Suppressor macrophage treated with lipopolysaccharide for 4 hours (primary cell): ENCODE measurements at regions not wholly inside any gene's neighbourhood (a gene's known extent, or its start where the extent isn't known, plus 50 kb on each side); places are given as distances from the start of the nearest gene placed in this dataset.
A peak's percentile ranks its signal among the peaks of the same experiment; 100 is the strongest.

ENCODE experiments used
- DNase-seq: peaks from one replicate; pipeline ENCODE4 v3.0.0-alpha.2; 2020

GRCh38 chr3:193851941-193852674 lies 259.1 kb downstream of the OPA1 start:
- DNase-seq = no peak

GRCh38 chr3:193852901-193853300 lies 259.9 kb downstream of the OPA1 start:
- DNase-seq = no peak

- peak; percentile 17 for DNase-seq
These were observed 260.7 kb downstream of the OPA1 start for GRCh38 chr3:193853511-193854219.

GRCh38 chr3:193857996-193858395 lies 265.0 kb downstream of the OPA1 start:
- peak; percentile 30 for DNase-seq

DNA sequence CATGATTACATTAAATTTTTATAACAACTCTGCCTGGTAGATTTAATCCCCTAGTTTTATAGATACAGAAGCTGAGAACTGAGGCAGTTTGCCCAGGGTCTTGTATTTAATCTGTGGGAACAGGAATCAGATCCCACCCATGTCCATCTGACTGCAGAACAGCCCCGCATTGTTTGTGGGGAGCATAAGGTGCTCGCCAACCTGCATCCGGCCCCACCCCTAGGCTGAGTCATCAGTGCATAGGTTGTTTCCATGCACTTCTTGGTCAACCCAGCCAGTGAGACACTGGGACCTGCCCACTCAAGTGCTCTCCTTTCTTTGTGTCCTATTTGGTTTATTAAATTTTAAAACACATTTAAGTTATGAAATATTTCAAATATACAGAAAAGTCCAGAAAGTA lies 266.2 kb downstream of the OPA1 start:
- DNase-seq = no peak

GRCh38 chr3:193861012-193861411 lies 268.0 kb downstream of the OPA1 start:
- no peak for DNase-seq

- DNase-seq = no peak
These were observed 269.8 kb downstream of the OPA1 start for GRCh38 chr3:193862843-193863242.

- DNase-seq = no peak
These were observed 270.8 kb downstream of the OPA1 start for GRCh38 chr3:193863657-193864357.

- peak; percentile 35 for DNase-seq
These were observed 270.6 kb upstream of the HES1 start for GRCh38 chr3:193865339-193865738.

- no peak for DNase-seq
These were observed 270.0 kb upstream of the HES1 start for GRCh38 chr3:193865896-193866480.

DNA sequence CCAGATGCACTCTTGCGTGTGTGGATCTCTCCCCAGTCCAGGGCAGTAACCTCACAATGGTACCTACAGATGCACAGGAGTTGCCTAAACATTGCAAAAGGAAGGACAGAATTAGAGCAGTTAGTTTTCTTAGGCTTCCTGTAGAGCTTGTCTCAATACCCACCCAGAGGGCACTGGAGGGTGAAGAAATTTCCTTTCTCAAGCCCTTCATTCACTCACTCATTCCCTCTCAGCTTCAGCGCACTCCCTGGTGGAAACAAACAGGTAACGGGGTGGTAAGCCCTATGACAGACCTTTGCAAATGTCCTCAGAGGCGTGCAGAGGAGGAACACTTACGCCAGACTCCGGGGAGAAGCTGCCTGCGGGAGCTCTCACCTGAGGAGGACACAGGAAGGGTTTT lies 267.4 kb upstream of the HES1 start:
- DNase-seq = no peak

- peak; percentile 75 for DNase-seq
These were observed 266.4 kb upstream of the HES1 start for GRCh38 chr3:193869221-193870201.

- DNase-seq = peak; percentile 29
These were observed 265.4 kb upstream of the HES1 start for GRCh38 chr3:193870376-193871219.

GRCh38 chr3:193871220-193871485 lies 264.8 kb upstream of the HES1 start:
- DNase-seq = no peak

DNA sequence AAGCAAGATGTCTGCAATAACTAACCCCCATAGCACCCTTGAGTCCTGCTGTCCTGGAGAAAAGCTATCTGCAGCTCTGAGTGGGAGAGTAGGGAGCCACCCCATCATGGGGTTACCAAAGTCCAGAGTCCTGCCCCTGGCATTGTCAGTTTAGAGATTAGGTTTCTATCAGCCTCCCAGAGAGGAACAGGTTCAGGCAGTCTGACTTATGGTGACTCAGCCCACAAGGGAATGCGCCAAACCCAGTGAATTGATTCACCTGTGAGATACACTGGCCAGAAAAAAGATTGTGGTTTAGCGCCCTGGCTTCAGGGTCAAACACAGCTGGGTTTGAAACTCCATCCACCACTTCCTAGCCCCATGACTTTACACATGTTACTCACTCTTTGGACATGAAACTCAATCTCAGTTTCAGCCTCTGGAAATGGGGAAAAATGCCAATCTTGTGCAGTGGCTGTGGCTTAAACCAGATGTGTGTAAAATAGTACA lies 263.6 kb upstream of the HES1 start:
- no peak for DNase-seq

DNA sequence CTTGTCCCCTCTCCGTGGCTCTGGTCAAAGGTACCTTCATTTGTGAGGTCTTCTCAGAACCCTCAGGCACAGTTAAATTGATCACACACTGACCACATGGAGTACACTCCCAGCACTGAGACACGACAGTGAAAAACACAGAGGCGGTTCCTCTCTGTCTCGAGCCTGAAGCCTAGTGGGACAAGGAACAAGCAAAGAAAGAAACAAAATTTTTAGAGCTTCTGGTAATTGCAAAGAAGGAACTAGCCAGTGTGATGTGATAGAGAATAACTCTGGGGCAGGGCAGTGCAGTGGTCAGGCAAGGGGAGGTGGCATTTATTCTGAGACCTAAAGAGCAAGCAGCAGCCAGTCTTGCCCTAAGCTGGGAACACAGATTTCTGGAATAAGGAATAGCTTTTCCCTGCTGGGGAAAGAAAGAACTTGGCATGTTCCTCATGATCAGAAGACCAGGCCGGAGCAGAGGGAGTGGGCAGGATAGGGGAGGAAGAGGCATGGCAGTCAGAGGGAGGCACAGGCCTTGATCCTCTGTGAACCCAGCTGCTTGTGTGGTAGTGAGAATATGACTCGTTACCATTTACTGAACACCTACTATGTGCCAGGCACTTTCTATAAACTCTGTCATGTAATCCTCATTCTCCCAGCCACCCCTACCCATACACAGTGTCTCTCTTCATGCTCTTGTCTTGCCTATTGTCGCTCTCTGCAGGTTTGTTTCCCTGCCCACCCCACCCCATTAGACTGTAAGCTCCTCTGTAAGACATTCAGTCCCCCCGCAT lies 262.3 kb upstream of the HES1 start:
- peak; percentile 13 for DNase-seq

- no peak for DNase-seq
These were observed 261.4 kb upstream of the HES1 start for GRCh38 chr3:193874512-193874911.

DNA sequence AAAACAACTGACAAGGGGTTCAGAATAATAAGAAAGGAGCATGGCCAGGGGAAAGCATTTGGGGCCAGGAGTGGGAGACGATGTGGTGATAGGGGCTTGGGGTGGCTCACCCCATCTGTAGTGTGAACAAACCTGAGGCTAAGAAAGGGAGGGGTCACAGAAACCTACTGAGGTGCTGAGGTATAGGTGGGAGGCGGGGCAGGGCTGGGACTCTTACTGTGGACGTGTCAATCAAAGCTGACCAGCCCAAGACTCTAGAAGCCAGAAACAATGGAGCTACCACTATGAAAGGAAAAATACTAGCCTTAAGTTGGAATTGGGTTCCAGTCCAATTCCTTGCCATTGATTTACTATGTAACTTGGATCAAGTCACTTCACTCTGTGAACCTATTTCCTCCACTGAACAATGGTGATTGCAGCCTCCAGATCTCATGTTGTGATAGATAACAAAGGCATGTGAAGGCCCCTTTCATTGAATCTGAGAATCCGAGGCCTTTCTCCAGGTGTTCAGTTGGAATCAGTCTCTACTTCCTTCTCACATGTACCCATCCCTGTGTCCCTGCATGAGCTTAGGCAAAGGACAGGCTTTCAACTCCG lies 260.9 kb upstream of the HES1 start:
- DNase-seq = no peak

GRCh38 chr3:193875601-193876321 lies 260.2 kb upstream of the HES1 start:
- no peak for DNase-seq
